Hepatocyte (in vitro differentiated cells): ENCODE measurements at regions not wholly inside any gene's neighbourhood (a gene's known extent, or its start where the extent isn't known, plus 50 kb on each side); places are given as distances from the start of the nearest gene placed in this dataset.

Source experiments
- EZH2phosphoT487 ChIP-seq: fragments of 200-600 bp; sonication (generic); IDR thresholded peaks from one replicate; pipeline ENCODE4 v1.6.1; 2018; ENCODE audit warnings: antibody characterized with exemption, mild to moderate bottlenecking, low read depth, moderate library complexity; ENCODE audit not compliant: unreplicated experiment, severe bottlenecking
- TF ChIP-seq, protein P1 (sequence below): fragments of 200-600 bp; sonication (generic); IDR thresholded peaks from 2 replicates; pipeline ENCODE4 v1.5.1; 2016; ENCODE audit warnings: antibody characterized with exemption, mild to moderate bottlenecking; ENCODE audit not compliant: poor library complexity

DNA sequence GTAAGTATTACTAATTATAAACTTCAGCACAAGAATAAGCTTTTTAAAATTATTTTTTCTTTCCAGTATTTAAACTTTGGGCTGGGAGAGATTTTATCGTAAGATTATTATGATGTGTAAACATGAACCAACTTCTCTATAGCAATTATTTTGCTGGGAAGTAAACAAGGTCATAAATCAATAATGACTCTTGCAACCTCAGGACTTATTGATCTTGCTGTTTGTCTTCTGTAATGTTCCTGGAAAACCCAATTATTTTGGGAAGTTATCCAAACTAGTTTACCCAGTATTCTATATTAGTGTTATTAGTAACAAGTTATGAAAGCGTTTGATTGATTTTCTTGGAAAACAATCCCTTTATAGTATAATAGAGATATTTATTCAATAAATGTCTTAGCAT is 174.9 kb downstream of the PPP1R2C start:
- TF ChIP-seq, protein P1, sequence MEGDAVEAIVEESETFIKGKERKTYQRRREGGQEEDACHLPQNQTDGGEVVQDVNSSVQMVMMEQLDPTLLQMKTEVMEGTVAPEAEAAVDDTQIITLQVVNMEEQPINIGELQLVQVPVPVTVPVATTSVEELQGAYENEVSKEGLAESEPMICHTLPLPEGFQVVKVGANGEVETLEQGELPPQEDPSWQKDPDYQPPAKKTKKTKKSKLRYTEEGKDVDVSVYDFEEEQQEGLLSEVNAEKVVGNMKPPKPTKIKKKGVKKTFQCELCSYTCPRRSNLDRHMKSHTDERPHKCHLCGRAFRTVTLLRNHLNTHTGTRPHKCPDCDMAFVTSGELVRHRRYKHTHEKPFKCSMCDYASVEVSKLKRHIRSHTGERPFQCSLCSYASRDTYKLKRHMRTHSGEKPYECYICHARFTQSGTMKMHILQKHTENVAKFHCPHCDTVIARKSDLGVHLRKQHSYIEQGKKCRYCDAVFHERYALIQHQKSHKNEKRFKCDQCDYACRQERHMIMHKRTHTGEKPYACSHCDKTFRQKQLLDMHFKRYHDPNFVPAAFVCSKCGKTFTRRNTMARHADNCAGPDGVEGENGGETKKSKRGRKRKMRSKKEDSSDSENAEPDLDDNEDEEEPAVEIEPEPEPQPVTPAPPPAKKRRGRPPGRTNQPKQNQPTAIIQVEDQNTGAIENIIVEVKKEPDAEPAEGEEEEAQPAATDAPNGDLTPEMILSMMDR = no peak
- TF ChIP-seq EZH2phosphoT487 = no peak
